ENCODE measurements at regions not wholly inside any gene's neighbourhood (a gene's known extent, or its start where the extent isn't known, plus 50 kb on each side); places are given as distances from the start of the nearest gene placed in this dataset.

GRCh38 chr10:29827512-29827911, 192.7 kb upstream of the SVIL start:
- H3K9me3 ChIP-seq: peaks cover 0 to 4% (median 0%) of the 10 kb centered on the region in 3 donors
- TF ChIP-seq, protein P1, sequence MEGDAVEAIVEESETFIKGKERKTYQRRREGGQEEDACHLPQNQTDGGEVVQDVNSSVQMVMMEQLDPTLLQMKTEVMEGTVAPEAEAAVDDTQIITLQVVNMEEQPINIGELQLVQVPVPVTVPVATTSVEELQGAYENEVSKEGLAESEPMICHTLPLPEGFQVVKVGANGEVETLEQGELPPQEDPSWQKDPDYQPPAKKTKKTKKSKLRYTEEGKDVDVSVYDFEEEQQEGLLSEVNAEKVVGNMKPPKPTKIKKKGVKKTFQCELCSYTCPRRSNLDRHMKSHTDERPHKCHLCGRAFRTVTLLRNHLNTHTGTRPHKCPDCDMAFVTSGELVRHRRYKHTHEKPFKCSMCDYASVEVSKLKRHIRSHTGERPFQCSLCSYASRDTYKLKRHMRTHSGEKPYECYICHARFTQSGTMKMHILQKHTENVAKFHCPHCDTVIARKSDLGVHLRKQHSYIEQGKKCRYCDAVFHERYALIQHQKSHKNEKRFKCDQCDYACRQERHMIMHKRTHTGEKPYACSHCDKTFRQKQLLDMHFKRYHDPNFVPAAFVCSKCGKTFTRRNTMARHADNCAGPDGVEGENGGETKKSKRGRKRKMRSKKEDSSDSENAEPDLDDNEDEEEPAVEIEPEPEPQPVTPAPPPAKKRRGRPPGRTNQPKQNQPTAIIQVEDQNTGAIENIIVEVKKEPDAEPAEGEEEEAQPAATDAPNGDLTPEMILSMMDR (IDR thresholded peaks at IDR 0.05): no peak
- no peak for TF ChIP-seq POLR2A (IDR thresholded peaks at IDR 0.05)
- no peaks in the 10 kb centered on the region for H3K36me3 ChIP-seq (replicated peaks in 1 of 2; ENCODE audit: insufficient read depth in 1 of 2, low read depth in 2 of 2)
- intact Hi-C loops (cut with DNase I): no loop called here
- whole genome bisulfite sequencing, 2 donors: 89 to 91% methylated on average over 7 of the region's 7 CpGs
- no peak overlapping the region for H3K27ac ChIP-seq
- DNase-seq (no peak), ATAC-seq (no peak)
- no peaks in the 10 kb centered on the region for H3K27me3 ChIP-seq
- no peaks in the 10 kb centered on the region for H3K4me1 ChIP-seq
- no peak overlapping the region for H3K4me3 ChIP-seq

GRCh38 chr10:29826801-29827450, 192.2 kb upstream of the SVIL start:
- H3K36me3 ChIP-seq (replicated peaks in 1 of 2; ENCODE audit: insufficient read depth in 1 of 2, low read depth in 2 of 2): no peaks in the 10 kb centered on the region
- H3K4me3 ChIP-seq: no peak overlapping the region
- peaks cover 0 to 4% (median 0%) of the 10 kb centered on the region in 3 donors for H3K9me3 ChIP-seq
- WGBS, 2 donors: 65 to 74% methylated on average over 5 of the region's 5 CpGs
- no peaks in the 10 kb centered on the region for H3K27me3 ChIP-seq
- ATAC-seq: no peak
- TF ChIP-seq POLR2A (IDR thresholded peaks at IDR 0.05): no peak
- TF ChIP-seq, protein P1 (IDR thresholded peaks at IDR 0.05): no peak
- no peak for DNase-seq
- H3K27ac ChIP-seq: no peak overlapping the region
- intact Hi-C loops (cut with DNase I): no loop called here
- H3K4me1 ChIP-seq: no peaks in the 10 kb centered on the region

- H3K27me3 ChIP-seq: no peaks in the 10 kb centered on the region
- no peak for TF ChIP-seq POLR2A (IDR thresholded peaks at IDR 0.05)
- TF ChIP-seq, protein P1 (IDR thresholded peaks at IDR 0.05): no peak
- no peaks in the 10 kb centered on the region for H3K36me3 ChIP-seq (replicated peaks in 1 of 2; ENCODE audit: insufficient read depth in 1 of 2, low read depth in 2 of 2)
- peaks cover 0 to 4% (median 0%) of the 10 kb centered on the region in 3 donors for H3K9me3 ChIP-seq
- no peak overlapping the region for H3K4me3 ChIP-seq
- intact Hi-C loops (cut with DNase I): no loop called here
- ATAC-seq: no peak
- H3K4me1 ChIP-seq: no peaks in the 10 kb centered on the region
- no peak for DNase-seq
- no peak overlapping the region for H3K27ac ChIP-seq
- 91 to 94% methylated on average over 5 of the region's 5 CpGs for WGBS, 2 donors
Measured at GRCh38 chr10:29826221-29826620, 191.4 kb upstream of the SVIL start.

DNA sequence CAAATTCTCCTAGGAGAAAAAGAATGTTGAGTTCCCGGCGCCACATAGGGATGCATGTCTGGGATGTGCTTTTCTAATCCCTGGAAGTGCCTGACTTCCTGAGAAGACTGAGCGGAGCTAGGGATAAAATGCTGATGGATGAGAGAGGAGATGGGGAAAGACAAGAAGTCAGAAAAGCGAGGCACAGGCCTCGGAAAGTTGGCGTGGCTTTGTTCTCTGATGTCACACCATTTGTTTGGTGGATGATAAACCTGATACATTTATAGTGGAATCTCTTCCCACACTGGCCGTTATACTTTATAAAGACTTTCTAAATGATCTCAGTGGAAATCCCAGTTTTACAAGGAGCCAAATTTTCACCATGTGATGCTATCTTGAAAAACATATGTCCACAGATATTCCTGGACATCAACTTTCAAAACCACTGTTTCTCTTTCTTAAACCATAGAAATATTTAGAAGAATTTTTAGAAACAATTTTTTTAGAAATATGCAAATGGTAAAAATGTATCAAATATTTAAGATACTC, 188.8 kb upstream of the SVIL start:
- H3K4me1 ChIP-seq: no peaks in the 10 kb centered on the region
- TF ChIP-seq POLR2A (IDR thresholded peaks at IDR 0.05): no peak
- TF ChIP-seq, protein P1 (IDR thresholded peaks at IDR 0.05): no peak
- H3K27me3 ChIP-seq: no peaks in the 10 kb centered on the region
- H3K9me3 ChIP-seq: no peaks in the 10 kb centered on the region
- DNase-seq: no peak
- intact Hi-C loops (cut with DNase I): no loop called here
- ATAC-seq: no peak
- H3K4me3 ChIP-seq: no peak overlapping the region
- WGBS, 2 donors: 85 to 91% methylated on average over 7 of the region's 7 CpGs
- no peaks in the 10 kb centered on the region for H3K36me3 ChIP-seq (replicated peaks in 1 of 2; ENCODE audit: insufficient read depth in 1 of 2, low read depth in 2 of 2)
- H3K27ac ChIP-seq: no peak overlapping the region
